ENCODE measurements at regions not wholly inside any gene's neighbourhood (a gene's known extent, or its start where the extent isn't known, plus 50 kb on each side); places are given as distances from the start of the nearest gene placed in this dataset.

DNA sequence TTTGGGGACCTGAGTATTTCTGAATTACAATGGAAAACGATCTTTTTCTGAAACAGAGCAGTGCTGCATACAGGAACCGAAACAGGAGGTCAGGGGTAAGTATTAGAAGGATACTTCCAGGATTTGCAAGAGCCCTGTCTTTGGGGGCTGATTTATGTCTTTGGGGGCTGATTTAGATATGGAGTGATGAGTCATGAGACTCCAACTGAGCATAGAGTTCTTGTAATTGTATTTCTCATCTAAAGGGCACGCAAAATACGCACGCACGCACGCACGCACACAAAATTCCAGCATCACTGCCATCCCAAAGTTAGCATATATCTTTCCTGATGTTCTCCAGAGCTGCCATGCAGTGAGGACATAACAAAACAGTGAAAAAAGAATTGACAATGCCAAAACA lies 414.8 kb upstream of the CCNH start:
- TF ChIP-seq, protein P1, sequence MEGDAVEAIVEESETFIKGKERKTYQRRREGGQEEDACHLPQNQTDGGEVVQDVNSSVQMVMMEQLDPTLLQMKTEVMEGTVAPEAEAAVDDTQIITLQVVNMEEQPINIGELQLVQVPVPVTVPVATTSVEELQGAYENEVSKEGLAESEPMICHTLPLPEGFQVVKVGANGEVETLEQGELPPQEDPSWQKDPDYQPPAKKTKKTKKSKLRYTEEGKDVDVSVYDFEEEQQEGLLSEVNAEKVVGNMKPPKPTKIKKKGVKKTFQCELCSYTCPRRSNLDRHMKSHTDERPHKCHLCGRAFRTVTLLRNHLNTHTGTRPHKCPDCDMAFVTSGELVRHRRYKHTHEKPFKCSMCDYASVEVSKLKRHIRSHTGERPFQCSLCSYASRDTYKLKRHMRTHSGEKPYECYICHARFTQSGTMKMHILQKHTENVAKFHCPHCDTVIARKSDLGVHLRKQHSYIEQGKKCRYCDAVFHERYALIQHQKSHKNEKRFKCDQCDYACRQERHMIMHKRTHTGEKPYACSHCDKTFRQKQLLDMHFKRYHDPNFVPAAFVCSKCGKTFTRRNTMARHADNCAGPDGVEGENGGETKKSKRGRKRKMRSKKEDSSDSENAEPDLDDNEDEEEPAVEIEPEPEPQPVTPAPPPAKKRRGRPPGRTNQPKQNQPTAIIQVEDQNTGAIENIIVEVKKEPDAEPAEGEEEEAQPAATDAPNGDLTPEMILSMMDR (IDR thresholded peaks at IDR 0.05) = no peak
- TF ChIP-seq POLR2AphosphoS5 (IDR thresholded peaks at IDR 0.05) (no peak), EP300 (IDR thresholded peaks at IDR 0.05) (no peak)

Data from sigmoid colon (tissue), 4 donors.